CD14-positive monocyte (primary cell): ENCODE measurements at regions not wholly inside any gene's neighbourhood (a gene's known extent, or its start where the extent isn't known, plus 50 kb on each side); places are given as distances from the start of the nearest gene placed in this dataset.

Source experiments
- DNase-seq, 3 donors: peaks; one replicate each; pipeline ENCODE4 v3.0.0-alpha.2; 2011 to 2022
- H2AFZ ChIP-seq: 2 replicates; pipeline ENCODE4 v1.6.0; 2012; ENCODE audit warnings: mild to moderate bottlenecking, low read depth, low read length, inconsistent platforms; ENCODE audit not compliant: insufficient read depth, poor library complexity, severe bottlenecking
- H3K27ac ChIP-seq, 2 donors: 1 replicate in 1 of 2; 2 replicates in 1 of 2; pipeline ENCODE4 v1.5.1; 2012 to 2013; ENCODE audit warnings: low read length in 2 of 2, control low read depth in 1 of 2, inconsistent platforms in 1 of 2, low read depth in 1 of 2, mild to moderate bottlenecking in 1 of 2
- H3K27me3 ChIP-seq, 2 donors: one replicate each; pipeline versions ENCODE4 v1.6.0 to v1.6.1; 2011 to 2013; ENCODE audit warnings: low read length in 2 of 2; ENCODE audit not compliant: control insufficient read depth in 2 of 2, insufficient read depth in 2 of 2
- H3K36me3 ChIP-seq, 2 donors: replicated peaks in 1 of 2; 1 replicate in 1 of 2; 2 replicates in 1 of 2; pipeline versions ENCODE4 v1.5.1 to v1.6.1; 2012 to 2013; ENCODE audit warnings: low read length in 2 of 2, control low read depth in 1 of 2, inconsistent platforms in 1 of 2, mild to moderate bottlenecking in 1 of 2; ENCODE audit not compliant: insufficient read depth in 2 of 2, control insufficient read depth in 1 of 2
- H3K4me1 ChIP-seq, 2 donors: 1 replicate in 1 of 2; 2 replicates in 1 of 2; pipeline versions ENCODE4 v1.5.1 to v1.6.1; 2012 to 2013; ENCODE audit warnings: low read length in 2 of 2, control low read depth in 1 of 2, inconsistent platforms in 1 of 2, mild to moderate bottlenecking in 1 of 2, moderate library complexity in 1 of 2; ENCODE audit not compliant: insufficient read depth in 2 of 2, control insufficient read depth in 1 of 2
- H3K4me2 ChIP-seq: replicated peaks from 2 replicates; pipeline ENCODE3; 2012; ENCODE audit warnings: low read length, moderate library complexity, mild to moderate bottlenecking; ENCODE audit not compliant: poor library complexity, severe bottlenecking; ENCODE audit errors: extremely low read depth
- H3K4me3 ChIP-seq, 3 experiments: fragments of 200-600 bp in 1 of 3; sonication (generic) in 1 of 3; replicated peaks in 1 of 3; 1 replicate in 2 of 3; 2 replicates in 1 of 3; pipeline ENCODE4 v1.5.1; 2011 to 2013; ENCODE audit warnings: low read length in 3 of 3, mild to moderate bottlenecking in 3 of 3, control low read depth in 2 of 3, low read depth in 2 of 3, inconsistent platforms in 1 of 3, moderate library complexity in 1 of 3
- H3K79me2 ChIP-seq: 2 replicates; pipeline ENCODE4 v1.6.0; 2012; ENCODE audit warnings: mild to moderate bottlenecking, control low read depth, inconsistent platforms, low read length, moderate library complexity; ENCODE audit not compliant: insufficient read depth
- H3K9ac ChIP-seq: 2 replicates; pipeline ENCODE4 v1.6.0; 2017; ENCODE audit warnings: low read length, mild to moderate bottlenecking; ENCODE audit not compliant: insufficient read depth, poor library complexity, severe bottlenecking
- H3K9me3 ChIP-seq, 2 donors: replicated peaks in 1 of 2; 1 replicate in 1 of 2; 2 replicates in 1 of 2; pipeline versions ENCODE4 v1.5.1 to v1.6.1; 2012 to 2013; ENCODE audit warnings: low read length in 2 of 2, control low read depth in 1 of 2; ENCODE audit not compliant: control insufficient read depth in 1 of 2, insufficient read depth in 1 of 2
- H4K20me1 ChIP-seq: 2 replicates; pipeline ENCODE4 v1.6.0; 2012; ENCODE audit warnings: mild to moderate bottlenecking, low read length, control low read depth, moderate library complexity; ENCODE audit not compliant: insufficient read depth
- H3K27ac Mint-ChIP-seq, 7 donors: one replicate each; pipeline ENCODE4 v1.8.0; 2020; ENCODE audit warnings: mild to moderate bottlenecking in 7 of 7, mixed read lengths in 7 of 7, moderate library complexity in 6 of 7, inconsistent platforms in 2 of 7
- H3K27me3 Mint-ChIP-seq, 3 donors: one replicate each; pipeline ENCODE4 v1.8.0; 2021 to 2022; ENCODE audit warnings: low read depth in 3 of 3, mild to moderate bottlenecking in 3 of 3, mixed read lengths in 3 of 3, moderate library complexity in 3 of 3, inconsistent platforms in 1 of 3
- H3K36me3 Mint-ChIP-seq, 2 donors: one replicate each; pipeline ENCODE4 v1.8.0; 2020; ENCODE audit warnings: mixed read lengths in 2 of 2, inconsistent platforms in 1 of 2, mild to moderate bottlenecking in 1 of 2
- H3K4me1 Mint-ChIP-seq: one replicate; pipeline ENCODE4 v1.8.0; 2020; ENCODE audit warnings: mild to moderate bottlenecking, mixed read lengths
- H3K4me3 Mint-ChIP-seq, 2 donors: one replicate each; pipeline ENCODE4 v1.8.0; 2020; ENCODE audit warnings: mild to moderate bottlenecking in 2 of 2, mixed read lengths in 2 of 2, moderate library complexity in 1 of 2
- H3K9me3 Mint-ChIP-seq, 7 donors: one replicate each; pipeline ENCODE4 v1.8.0; 2020 to 2022; ENCODE audit warnings: mixed read lengths in 7 of 7, mild to moderate bottlenecking in 6 of 7, moderate library complexity in 6 of 7, inconsistent platforms in 2 of 7
- WGBS: methylation state at CpG from one replicate; pipeline ENCODE4 v1.1.5; 2013; ENCODE audit warnings: missing lambda C conversion rate; ENCODE audit not compliant: insufficient coverage; 5-methylcytosine and 5-hydroxymethylcytosine counted together
- intact Hi-C, 2 donors: fragments of 100-400 bp; cut with micrococcal nuclease; formaldehyde crosslinking; loops; one replicate each; pipeline versions ENCODE4 v1.15.0 to v1.15.1; 2023
- TF ChIP-seq, protein P1 (sequence below): fragments of 200-600 bp; IDR thresholded peaks from one replicate; pipeline ENCODE4 v1.8.0; 2022; ENCODE audit warnings: antibody characterized with exemption, mild to moderate bottlenecking

DNA sequence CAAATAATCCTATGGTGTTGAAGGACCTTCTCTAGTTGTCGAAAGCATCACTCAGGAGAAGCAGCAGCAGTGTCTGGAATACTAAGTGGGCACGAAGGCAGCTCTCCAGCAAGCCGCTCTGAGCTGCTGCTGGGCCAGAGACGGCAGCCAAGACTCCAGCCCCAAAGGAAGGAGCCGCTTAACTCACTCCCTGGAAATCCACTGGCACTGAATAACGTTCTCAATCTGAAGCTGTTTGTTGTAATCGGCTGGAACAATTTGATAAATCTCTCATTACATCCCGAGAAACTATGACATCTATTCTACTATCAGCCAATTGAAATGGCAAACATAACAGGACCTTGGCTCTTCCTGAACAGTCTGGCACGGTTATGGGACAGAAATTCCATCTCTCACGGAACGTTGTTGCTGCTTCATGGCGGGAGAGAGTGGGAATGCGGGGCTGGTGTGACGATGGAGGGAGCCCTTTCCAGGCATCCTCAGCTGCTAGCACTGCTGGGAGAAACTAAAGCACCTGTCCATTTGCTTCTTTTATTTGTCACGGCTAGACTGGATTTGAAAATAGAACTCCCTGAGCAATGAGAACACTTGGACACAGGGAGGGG is 331.5 kb upstream of the RNF32 start:
- no peak overlapping the region for H3K4me3 ChIP-seq
- Mint-ChIP-seq H3K4me1 (no peaks in the 10 kb centered on the region), H3K27ac (no peak overlapping the region), H3K4me3 (no peak overlapping the region), H3K36me3 (no peaks in the 10 kb centered on the region), H3K9me3 (peaks cover 0 to 3% (median 2%) of the 10 kb centered on the region in 7 donors), H3K27me3 (peaks cover 0 to 3% (median 2%) of the 10 kb centered on the region in 3 donors)
- H3K36me3 ChIP-seq, result no peaks in the 10 kb centered on the region
- no peak for DNase-seq
- no peaks in the 10 kb centered on the region for H3K79me2 ChIP-seq
- no peaks in the 10 kb centered on the region for H3K27me3 ChIP-seq
- H2AFZ ChIP-seq, result no peak overlapping the region
- H3K4me2 ChIP-seq, result no peak overlapping the region
- TF ChIP-seq, protein P1, sequence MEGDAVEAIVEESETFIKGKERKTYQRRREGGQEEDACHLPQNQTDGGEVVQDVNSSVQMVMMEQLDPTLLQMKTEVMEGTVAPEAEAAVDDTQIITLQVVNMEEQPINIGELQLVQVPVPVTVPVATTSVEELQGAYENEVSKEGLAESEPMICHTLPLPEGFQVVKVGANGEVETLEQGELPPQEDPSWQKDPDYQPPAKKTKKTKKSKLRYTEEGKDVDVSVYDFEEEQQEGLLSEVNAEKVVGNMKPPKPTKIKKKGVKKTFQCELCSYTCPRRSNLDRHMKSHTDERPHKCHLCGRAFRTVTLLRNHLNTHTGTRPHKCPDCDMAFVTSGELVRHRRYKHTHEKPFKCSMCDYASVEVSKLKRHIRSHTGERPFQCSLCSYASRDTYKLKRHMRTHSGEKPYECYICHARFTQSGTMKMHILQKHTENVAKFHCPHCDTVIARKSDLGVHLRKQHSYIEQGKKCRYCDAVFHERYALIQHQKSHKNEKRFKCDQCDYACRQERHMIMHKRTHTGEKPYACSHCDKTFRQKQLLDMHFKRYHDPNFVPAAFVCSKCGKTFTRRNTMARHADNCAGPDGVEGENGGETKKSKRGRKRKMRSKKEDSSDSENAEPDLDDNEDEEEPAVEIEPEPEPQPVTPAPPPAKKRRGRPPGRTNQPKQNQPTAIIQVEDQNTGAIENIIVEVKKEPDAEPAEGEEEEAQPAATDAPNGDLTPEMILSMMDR, result no peak
- 85% methylated on average over 12 of the region's 15 CpGs for WGBS
- H3K9me3 ChIP-seq, result no peaks in the 10 kb centered on the region
- H3K27ac ChIP-seq, result no peak overlapping the region
- intact Hi-C loops, result no loop called here
- no peaks in the 10 kb centered on the region for H4K20me1 ChIP-seq
- no peaks in the 10 kb centered on the region for H3K4me1 ChIP-seq
- no peak overlapping the region for H3K9ac ChIP-seq

DNA sequence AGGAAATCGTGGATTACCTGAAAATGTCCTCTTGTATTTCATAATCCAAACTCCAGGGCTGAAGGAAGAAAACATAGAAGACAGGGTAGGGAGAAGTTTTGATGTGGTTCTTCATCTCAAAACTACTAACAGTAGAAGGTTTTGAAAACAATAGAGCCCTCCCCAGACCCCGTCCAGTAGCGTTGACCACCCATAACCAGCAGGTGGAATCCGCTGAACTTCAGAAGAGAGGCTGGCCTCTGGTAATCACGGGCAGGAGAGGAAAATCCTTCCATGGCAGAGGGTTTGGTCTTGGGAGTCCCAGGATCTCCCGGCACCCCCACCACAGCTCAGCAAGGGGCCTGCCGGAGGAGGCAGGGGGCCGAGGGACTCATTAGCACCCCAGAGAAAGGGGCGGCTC is 333.4 kb upstream of the RNF32 start:
- Mint-ChIP-seq H3K4me3 (no peak overlapping the region), H3K27me3 (peaks cover 0 to 2% (median 2%) of the 10 kb centered on the region in 3 donors), H3K27ac (no peak overlapping the region), H3K9me3 (peaks cover 0 to 3% (median 0%) of the 10 kb centered on the region in 7 donors), H3K36me3 (no peaks in the 10 kb centered on the region), H3K4me1 (no peaks in the 10 kb centered on the region)
- H3K27me3 ChIP-seq, result no peaks in the 10 kb centered on the region
- no peak overlapping the region for H3K9ac ChIP-seq
- no peak overlapping the region for H3K4me3 ChIP-seq
- H2AFZ ChIP-seq, result no peak overlapping the region
- TF ChIP-seq, protein P1, result no peak
- intact Hi-C loops, result no loop called here
- no peaks in the 10 kb centered on the region for H3K4me1 ChIP-seq
- H3K36me3 ChIP-seq, result no peaks in the 10 kb centered on the region
- no peak overlapping the region for H3K27ac ChIP-seq
- H3K9me3 ChIP-seq, result no peaks in the 10 kb centered on the region
- WGBS, result 82% methylated on average over 2 of the region's 9 CpGs
- DNase-seq, result no peak
- no peaks in the 10 kb centered on the region for H3K79me2 ChIP-seq
- H3K4me2 ChIP-seq, result no peak overlapping the region
- no peaks in the 10 kb centered on the region for H4K20me1 ChIP-seq
